ENCODE measurements at regions not wholly inside any gene's neighbourhood (a gene's known extent, or its start where the extent isn't known, plus 50 kb on each side); places are given as distances from the start of the nearest gene placed in this dataset.

- Histone ChIP-seq H3K79me1 (ENCODE audit: low read depth, low read length) (no peaks in the 10 kb centered on the region), H3K23ac (ENCODE audit: insufficient read length) (no peak overlapping the region), H2AFZ (ENCODE audit: low read length) (no peak overlapping the region), H3K56ac (replicated peaks; ENCODE audit: insufficient read length, low read depth, low read length) (no peak overlapping the region), H3K27ac (ENCODE audit: low read depth, low read length) (no peak overlapping the region), H3K14ac (ENCODE audit: insufficient read length) (no peak overlapping the region), H3K4ac (replicated peaks; ENCODE audit: insufficient read length, low read depth, low read length) (no peak overlapping the region), H4K91ac (replicated peaks; ENCODE audit: insufficient read length, low read length) (no peak overlapping the region), H4K20me1 (replicated peaks in 1 of 2; ENCODE audit: control insufficient read depth in 1 of 2, insufficient read depth in 2 of 2, low read length in 2 of 2) (no peaks in the 10 kb centered on the region), H4K5ac (ENCODE audit: insufficient read length, low read depth, low read length) (no peak overlapping the region), H3K18ac (ENCODE audit: extremely low read depth, low read length) (no peak overlapping the region), H3K27me3 (replicated peaks in 1 of 4; ENCODE audit: control insufficient read depth in 3 of 4, extremely low read depth in 1 of 4, insufficient read depth in 3 of 4, low read length in 3 of 4) (no peaks in the 10 kb centered on the region), H3K4me1 (replicated peaks in 1 of 4; ENCODE audit: control insufficient read depth in 3 of 4, insufficient read depth in 4 of 4, low read length in 3 of 4) (peaks cover 0 to 2% (median 0%) of the 10 kb centered on the region in 4 experiments; a peak in 1 of 7 replicates), H3K4me2 (ENCODE audit: insufficient read depth in 1 of 2, low read depth in 2 of 2, low read length in 2 of 2) (no peak overlapping the region), H3K4me3 (ENCODE audit: extremely low read depth in 1 of 4, insufficient read depth in 2 of 4, low read depth in 3 of 4, low read length in 4 of 4) (no peak overlapping the region), H4K8ac (ENCODE audit: extremely low read depth, insufficient read depth, low read length) (no peak overlapping the region), H2AK5ac (ENCODE audit: low read depth, low read length) (no peak overlapping the region), H3K9me3 (ENCODE audit: insufficient read depth in 2 of 2, low read depth in 1 of 2, low read length in 1 of 2) (no peaks in the 10 kb centered on the region), H2BK12ac (ENCODE audit: low read depth, low read length) (no peak overlapping the region), H2BK15ac (ENCODE audit: low read length) (no peak overlapping the region), H2BK5ac (ENCODE audit: low read depth, low read length) (no peak overlapping the region), H3K36me3 (ENCODE audit: control insufficient read depth in 2 of 4, insufficient read depth in 4 of 4, low read length in 3 of 4) (no peaks in the 10 kb centered on the region), H2BK20ac (ENCODE audit: low read length) (no peak overlapping the region), H3K23me2 (ENCODE audit: low read depth, low read length) (no peaks in the 10 kb centered on the region), H3K9ac (replicated peaks in 1 of 4; ENCODE audit: extremely low read depth in 1 of 4, low read depth in 3 of 4, low read length in 3 of 4) (no peak overlapping the region), H3K79me2 (ENCODE audit: control insufficient read depth in 1 of 2, insufficient read depth in 2 of 2, low read length in 2 of 2) (no peaks in the 10 kb centered on the region), H2BK120ac (replicated peaks; ENCODE audit: low read depth, low read length) (no peak overlapping the region)
- 66% methylated on average over 3 of the region's 3 CpGs; no CpG with 5 or more reads in 1 of the 2 experiments for WGBS, 2 experiments (ENCODE audit: extremely low coverage in 1 of 2, insufficient coverage in 1 of 2, insufficient read length in 1 of 2, insufficient replicate concordance in 2 of 2, low coverage in 1 of 2, low lambda C conversion rate in 2 of 2, missing lambda C conversion rate in 1 of 2)
- FAIRE-seq (peak; percentile 58), DNase-seq (ENCODE audit: low read depth in 1 of 2, low spot score in 2 of 2) (no peak)
- POLR2A ChIA-PET (ENCODE audit: partially characterized antibody): no interaction called here
- CTCF ChIA-PET (ENCODE audit: partially characterized antibody): interaction anchor here (1.3 to 2.8 kb wide), 3 partner anchors 8 to 77 kb away, joined by 3 to 15 read pairs (median 4); no protein-coding TSS in a partner anchor
- TF ChIP-seq CHD2 (IDR thresholded peaks at IDR 0.05; ENCODE audit: low read length) (no peak), RBBP5 (IDR thresholded peaks at IDR 0.05; ENCODE audit: borderline replicate concordance, low read depth, low read length) (no peak), JUN (IDR thresholded peaks at IDR 0.05; ENCODE audit: low read depth, low read length) (no peak), ZNF274 (IDR thresholded peaks at IDR 0.05; ENCODE audit: borderline replicate concordance, extremely low read depth, low read length) (no peak), E2F6 (IDR thresholded peaks at IDR 0.05) (no peak), BCL11A (IDR thresholded peaks at IDR 0.05; ENCODE audit: low read depth in 2 of 2, low read length in 2 of 2) (no peak), SAP30 (IDR thresholded peaks at IDR 0.05; ENCODE audit: insufficient read depth, insufficient replicate concordance, low read length) (no peak), ATF2 (IDR thresholded peaks at IDR 0.05; ENCODE audit: low read length) (no peak), CEBPB (IDR thresholded peaks at IDR 0.05; ENCODE audit: low read depth, low read length) (no peak)
- TF ChIP-seq, protein P1, sequence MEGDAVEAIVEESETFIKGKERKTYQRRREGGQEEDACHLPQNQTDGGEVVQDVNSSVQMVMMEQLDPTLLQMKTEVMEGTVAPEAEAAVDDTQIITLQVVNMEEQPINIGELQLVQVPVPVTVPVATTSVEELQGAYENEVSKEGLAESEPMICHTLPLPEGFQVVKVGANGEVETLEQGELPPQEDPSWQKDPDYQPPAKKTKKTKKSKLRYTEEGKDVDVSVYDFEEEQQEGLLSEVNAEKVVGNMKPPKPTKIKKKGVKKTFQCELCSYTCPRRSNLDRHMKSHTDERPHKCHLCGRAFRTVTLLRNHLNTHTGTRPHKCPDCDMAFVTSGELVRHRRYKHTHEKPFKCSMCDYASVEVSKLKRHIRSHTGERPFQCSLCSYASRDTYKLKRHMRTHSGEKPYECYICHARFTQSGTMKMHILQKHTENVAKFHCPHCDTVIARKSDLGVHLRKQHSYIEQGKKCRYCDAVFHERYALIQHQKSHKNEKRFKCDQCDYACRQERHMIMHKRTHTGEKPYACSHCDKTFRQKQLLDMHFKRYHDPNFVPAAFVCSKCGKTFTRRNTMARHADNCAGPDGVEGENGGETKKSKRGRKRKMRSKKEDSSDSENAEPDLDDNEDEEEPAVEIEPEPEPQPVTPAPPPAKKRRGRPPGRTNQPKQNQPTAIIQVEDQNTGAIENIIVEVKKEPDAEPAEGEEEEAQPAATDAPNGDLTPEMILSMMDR (IDR thresholded peaks at IDR 0.05; ENCODE audit: control extremely low read depth in 1 of 3, insufficient read depth in 1 of 3, low read depth in 1 of 3, low read length in 3 of 3): no peak
These were observed 69.7 kb downstream of the BMP15 start for GRCh38 chrX:50980251-50980650.

Measured in H1 (cell line).